Hepatocyte (in vitro differentiated cells): ENCODE measurements at regions not wholly inside any gene's neighbourhood (a gene's known extent, or its start where the extent isn't known, plus 50 kb on each side); places are given as distances from the start of the nearest gene placed in this dataset.

Experiments
- DNase-seq: peaks from one replicate; pipeline ENCODE4 v3.0.0-alpha.2; 2016; ENCODE audit warnings: low spot score
- H2AFZ ChIP-seq: fragments of 200-600 bp; sonication (generic); 2 replicates; pipeline ENCODE4 v1.6.0; 2016; ENCODE audit warnings: antibody characterized with exemption, mild to moderate bottlenecking
- H3K27ac ChIP-seq: fragments of 200-600 bp; sonication (generic); 2 replicates; pipeline ENCODE4 v1.5.1; 2016; ENCODE audit warnings: mild to moderate bottlenecking
- H3K27me3 ChIP-seq: fragments of 200-600 bp; sonication (generic); 2 replicates; pipeline ENCODE4 v1.6.1; 2016
- H3K36me3 ChIP-seq: fragments of 200-600 bp; sonication (generic); replicated peaks from 2 replicates; pipeline ENCODE4 v1.5.1; 2016; ENCODE audit warnings: low read depth; ENCODE audit not compliant: insufficient read depth
- H3K4me1 ChIP-seq: fragments of 200-600 bp; sonication (generic); 2 replicates; pipeline ENCODE4 v1.5.1; 2016; ENCODE audit warnings: mild to moderate bottlenecking, moderate library complexity; ENCODE audit not compliant: insufficient read depth
- H3K4me2 ChIP-seq: fragments of 200-600 bp; sonication (generic); 2 replicates; pipeline ENCODE4 v1.6.0; 2016
- H3K4me3 ChIP-seq: fragments of 200-600 bp; sonication (generic); 2 replicates; pipeline ENCODE4 v1.5.1; 2016; ENCODE audit warnings: mild to moderate bottlenecking
- H3K79me2 ChIP-seq: fragments of 200-600 bp; sonication (generic); 2 replicates; pipeline ENCODE4 v1.6.0; 2017; ENCODE audit warnings: mild to moderate bottlenecking
- H3K9me2 ChIP-seq: fragments of 200-600 bp; sonication (generic); replicated peaks from 2 replicates; pipeline ENCODE4 v1.6.0; 2017; ENCODE audit warnings: mild to moderate bottlenecking; ENCODE audit not compliant: insufficient read depth
- H3K9me3 ChIP-seq: fragments of 200-600 bp; sonication (generic); 2 replicates; pipeline ENCODE4 v1.5.1; 2016; ENCODE audit warnings: low read depth, mild to moderate bottlenecking
- H4K20me1 ChIP-seq: fragments of 200-600 bp; sonication (generic); 2 replicates; pipeline ENCODE4 v1.6.0; 2016; ENCODE audit warnings: mild to moderate bottlenecking; ENCODE audit not compliant: insufficient read depth, poor library complexity, severe bottlenecking
- CTCF ChIP-seq: fragments of 200-600 bp; sonication (generic); IDR thresholded peaks from 2 replicates; pipeline ENCODE4 v1.5.1; 2016; ENCODE audit warnings: antibody characterized with exemption, mild to moderate bottlenecking; ENCODE audit not compliant: poor library complexity
- EZH2 ChIP-seq: fragments of 200-600 bp; sonication (generic); IDR thresholded peaks from 2 replicates; pipeline ENCODE4 v1.6.1; 2016; ENCODE audit warnings: antibody characterized with exemption, mild to moderate bottlenecking, borderline replicate concordance
- EZH2phosphoT487 ChIP-seq: fragments of 200-600 bp; sonication (generic); IDR thresholded peaks from one replicate; pipeline ENCODE4 v1.6.1; 2018; ENCODE audit warnings: antibody characterized with exemption, mild to moderate bottlenecking, low read depth, moderate library complexity; ENCODE audit not compliant: unreplicated experiment, severe bottlenecking
- WGBS: methylation state at CpG from one replicate; pipeline ENCODE4 v1.1.6; 2016; ENCODE audit warnings: low lambda C conversion rate; ENCODE audit errors: missing lambda C conversion rate; 5-methylcytosine and 5-hydroxymethylcytosine counted together

DNA sequence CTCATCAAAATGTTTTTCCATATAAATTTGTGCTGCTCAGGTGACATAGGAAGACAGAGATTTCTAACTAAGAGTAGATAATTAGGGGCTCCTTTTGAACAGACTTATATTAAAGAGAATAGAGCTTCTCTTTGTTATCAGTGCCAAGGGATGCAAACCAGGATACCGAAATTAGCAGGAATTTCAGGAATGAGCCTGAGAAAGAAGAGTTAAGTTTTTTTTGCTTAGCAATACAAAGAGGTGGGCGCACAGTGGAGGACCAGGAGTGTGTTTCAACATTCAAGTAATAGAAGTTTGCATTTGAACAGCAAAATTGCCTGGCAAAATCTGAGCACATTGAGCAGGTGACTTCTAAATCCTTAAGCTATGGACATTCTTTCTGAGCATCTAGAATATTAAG, 541.3 kb downstream of the GBA3 start:
- Histone ChIP-seq H3K4me1 (no peaks in the 10 kb centered on the region), H3K9me2 (no peaks in the 10 kb centered on the region), H4K20me1 (no peaks in the 10 kb centered on the region), H3K4me2 (no peak overlapping the region), H3K27ac (no peak overlapping the region), H2AFZ (no peak overlapping the region), H3K27me3 (no peaks in the 10 kb centered on the region), H3K4me3 (no peak overlapping the region), H3K9me3 (no peaks in the 10 kb centered on the region), H3K79me2 (no peaks in the 10 kb centered on the region), H3K36me3 (no peaks in the 10 kb centered on the region)
- TF ChIP-seq EZH2 (no peak), CTCF (no peak), EZH2phosphoT487 (no peak)
- DNase-seq, result no peak
- 44% methylated on average over 2 of the region's 2 CpGs for WGBS

- TF ChIP-seq CTCF (no peak), EZH2 (no peak), EZH2phosphoT487 (no peak)
Measured at GRCh38 chr4:23233596-23233995, 540.9 kb downstream of the GBA3 start.

GRCh38 chr4:23232987-23233386, 540.2 kb downstream of the GBA3 start:
- 87% methylated on average over 2 of the region's 2 CpGs for WGBS
- TF ChIP-seq EZH2 (no peak), CTCF (no peak), EZH2phosphoT487 (no peak)
- no peaks in the 10 kb centered on the region for H3K36me3 ChIP-seq
- H3K27me3 ChIP-seq, result no peaks in the 10 kb centered on the region
- no peaks in the 10 kb centered on the region for H3K4me1 ChIP-seq
- no peak overlapping the region for H3K27ac ChIP-seq
- H3K9me2 ChIP-seq, result no peaks in the 10 kb centered on the region
- H3K9me3 ChIP-seq, result no peaks in the 10 kb centered on the region
- H3K4me3 ChIP-seq, result no peak overlapping the region
- no peak overlapping the region for H3K4me2 ChIP-seq
- no peaks in the 10 kb centered on the region for H3K79me2 ChIP-seq
- no peak for DNase-seq
- H4K20me1 ChIP-seq, result no peaks in the 10 kb centered on the region
- H2AFZ ChIP-seq, result no peak overlapping the region

More at GRCh38 chr4:23233596-23233995, 540.9 kb downstream of the GBA3 start:
- Histone ChIP-seq H3K4me2 (no peak overlapping the region), H3K9me3 (no peaks in the 10 kb centered on the region), H3K9me2 (no peaks in the 10 kb centered on the region), H3K27ac (no peak overlapping the region), H3K4me1 (no peaks in the 10 kb centered on the region), H3K27me3 (no peaks in the 10 kb centered on the region), H2AFZ (no peak overlapping the region), H3K36me3 (no peaks in the 10 kb centered on the region), H4K20me1 (no peaks in the 10 kb centered on the region), H3K79me2 (no peaks in the 10 kb centered on the region), H3K4me3 (no peak overlapping the region)
- DNase-seq, result no peak
- 96% methylated on average over 1 of the region's 1 CpG for WGBS

DNA sequence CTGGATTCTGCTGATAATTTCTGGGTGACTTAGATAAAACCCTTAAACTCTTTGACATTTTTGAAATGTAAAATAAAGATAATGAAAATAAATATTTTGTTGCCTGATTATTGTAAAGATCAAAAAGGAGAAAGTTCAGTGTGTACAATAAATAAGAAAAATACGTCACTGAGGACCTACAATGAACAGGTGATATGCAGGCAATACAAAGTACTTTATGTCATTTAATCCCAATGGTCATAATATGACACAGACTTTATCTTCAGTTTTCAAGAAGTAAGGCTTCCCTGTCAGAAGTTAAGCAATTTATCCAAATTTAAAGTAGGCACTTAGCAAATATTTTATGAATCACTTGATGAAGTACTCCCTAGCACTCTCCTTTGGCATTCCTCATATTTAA, 532.8 kb downstream of the GBA3 start:
- Histone ChIP-seq H3K27me3 (no peaks in the 10 kb centered on the region), H3K27ac (no peak overlapping the region), H2AFZ (no peak overlapping the region), H3K4me3 (no peak overlapping the region), H4K20me1 (no peaks in the 10 kb centered on the region), H3K9me3 (no peaks in the 10 kb centered on the region), H3K9me2 (no peaks in the 10 kb centered on the region), H3K4me1 (no peaks in the 10 kb centered on the region), H3K36me3 (no peaks in the 10 kb centered on the region), H3K79me2 (no peaks in the 10 kb centered on the region), H3K4me2 (no peak overlapping the region)
- WGBS, result 73% methylated on average over 1 of the region's 1 CpG
- no peak for DNase-seq
- TF ChIP-seq EZH2 (no peak), CTCF (no peak)
